ENCODE measurements at regions not wholly inside any gene's neighbourhood (a gene's known extent, or its start where the extent isn't known, plus 50 kb on each side); places are given as distances from the start of the nearest gene placed in this dataset.
"Not testable (repeated sequence)": the region's sequence is repeated elsewhere in the genome, so short reads cannot be mapped to it uniquely, and the experiment has no call there.

- no peak for DNase-seq
- intact Hi-C loops (cut with micrococcal nuclease): no loop called here
Measured at GRCh38 chr1:57612833-57613232, 189.0 kb upstream of the DAB1 start.

GRCh38 chr1:57605933-57606332 lies 182.1 kb upstream of the DAB1 start:
- intact Hi-C loops (cut with micrococcal nuclease): no loop called here
- DNase-seq (no peak), ATAC-seq (no peak)

More at GRCh38 chr1:57612833-57613232, 189.0 kb upstream of the DAB1 start:
- ATAC-seq: no peak

GRCh38 chr1:57603696-57604095 lies 179.8 kb upstream of the DAB1 start:
- ATAC-seq: no peak
- intact Hi-C loops (cut with micrococcal nuclease): no loop called here
- no peak for DNase-seq

GRCh38 chr1:57600424-57600823 lies 176.6 kb upstream of the DAB1 start:
- DNase-seq (no peak), ATAC-seq (no peak)
- intact Hi-C loops (cut with micrococcal nuclease): no loop called here

GRCh38 chr1:57599236-57599994 lies 175.6 kb upstream of the DAB1 start:
- intact Hi-C loops (cut with micrococcal nuclease): no loop called here
- no peak for DNase-seq
- peak; percentile 78 for ATAC-seq

GRCh38 chr1:57597036-57597435 lies 173.2 kb upstream of the DAB1 start:
- DNase-seq: no peak
- no peak for ATAC-seq
- intact Hi-C loops (cut with micrococcal nuclease): no loop called here

GRCh38 chr1:57594002-57594401 lies 170.1 kb upstream of the DAB1 start:
- ATAC-seq (no peak), DNase-seq (no peak)
- intact Hi-C loops (cut with micrococcal nuclease): no loop called here

GRCh38 chr1:57591842-57592241 lies 168.0 kb upstream of the DAB1 start:
- DNase-seq (no peak), ATAC-seq (no peak)
- intact Hi-C loops (cut with micrococcal nuclease): no loop called here

GRCh38 chr1:57590978-57591377 lies 167.1 kb upstream of the DAB1 start:
- DNase-seq (no peak), ATAC-seq (no peak)
- intact Hi-C loops (cut with micrococcal nuclease): no loop called here

- no peak for ATAC-seq
Measured at GRCh38 chr1:57586842-57587241, 163.0 kb upstream of the DAB1 start.

GRCh38 chr1:57578680-57579079 lies 154.8 kb upstream of the DAB1 start:
- DNase-seq (no peak), ATAC-seq (no peak)
- intact Hi-C loops (cut with micrococcal nuclease): no loop called here

More at GRCh38 chr1:57586842-57587241, 163.0 kb upstream of the DAB1 start:
- no peak for DNase-seq
- intact Hi-C loops (cut with micrococcal nuclease): no loop called here

- DNase-seq (no peak), ATAC-seq (no peak)
Measured at GRCh38 chr1:57578099-57578498, 154.2 kb upstream of the DAB1 start.

GRCh38 chr1:57576756-57577155 lies 152.9 kb upstream of the DAB1 start:
- no peak for ATAC-seq
- no peak for DNase-seq
- intact Hi-C loops (cut with micrococcal nuclease): no loop called here

More at GRCh38 chr1:57578099-57578498, 154.2 kb upstream of the DAB1 start:
- intact Hi-C loops (cut with micrococcal nuclease): no loop called here

GRCh38 chr1:57572016-57572415 lies 148.2 kb upstream of the DAB1 start:
- ATAC-seq (no peak), DNase-seq (no peak)

GRCh38 chr1:57558066-57558465 lies 134.2 kb upstream of the DAB1 start:
- DNase-seq; ATAC-seq; intact Hi-C loops (cut with micrococcal nuclease): not testable (repeated sequence)

More at GRCh38 chr1:57572016-57572415, 148.2 kb upstream of the DAB1 start:
- intact Hi-C loops (cut with micrococcal nuclease): no loop called here

- intact Hi-C loops (cut with micrococcal nuclease): no loop called here
- DNase-seq: no peak
- ATAC-seq: no peak
Measured at GRCh38 chr1:57553666-57554065, 129.8 kb upstream of the DAB1 start.

- DNase-seq (no peak), ATAC-seq (no peak)
- intact Hi-C loops (cut with micrococcal nuclease): no loop called here
Measured at GRCh38 chr1:57551476-57551875, 127.6 kb upstream of the DAB1 start.

- intact Hi-C loops (cut with micrococcal nuclease): no loop called here
- ATAC-seq (no peak), DNase-seq (no peak)
Measured at GRCh38 chr1:57550092-57550491, 126.2 kb upstream of the DAB1 start.

- DNase-seq: no peak
- intact Hi-C loops (cut with micrococcal nuclease): no loop called here
- no peak for ATAC-seq
Measured at GRCh38 chr1:57549300-57549699, 125.4 kb upstream of the DAB1 start.

GRCh38 chr1:57546549-57547330 lies 122.9 kb upstream of the DAB1 start:
- intact Hi-C loops (cut with micrococcal nuclease): no loop called here
- ATAC-seq (no peak), DNase-seq (no peak)

GRCh38 chr1:57544345-57544744 lies 120.5 kb upstream of the DAB1 start:
- ATAC-seq (no peak), DNase-seq (no peak)
- intact Hi-C loops (cut with micrococcal nuclease): no loop called here
